ENCODE measurements at regions not wholly inside any gene's neighbourhood (a gene's known extent, or its start where the extent isn't known, plus 50 kb on each side); places are given as distances from the start of the nearest gene placed in this dataset.

GRCh38 chr1:147086129-147086528 is 86.1 kb downstream of the PRKAB2 start:
- no peak overlapping the region for H3K4me3 ChIP-seq (ENCODE audit: low read depth, low read length)
- CTCF ChIA-PET: no interaction called here
- no peak for DNase-seq (ENCODE audit: low read depth, low spot score)
- POLR2A ChIA-PET: no interaction called here
- no peak for TF ChIP-seq CTCF (IDR thresholded peaks at IDR 0.05; ENCODE audit: insufficient read depth, low read length, missing control alignments)

- peak; percentile 37 for DNase-seq (ENCODE audit: low read depth, low spot score)
- ChIA-PET POLR2A (interaction anchor here (0.5 to 1.2 kb wide), 9 partner anchors 12 to 954 kb away, joined by 3 to 6 read pairs (median 3); no protein-coding TSS in a partner anchor), CTCF (interaction anchor here (1.0 kb wide), 1 partner anchor 159 kb away, joined by 3 read pairs; no protein-coding TSS in a partner anchor)
- TF ChIP-seq CTCF (IDR thresholded peaks at IDR 0.05; ENCODE audit: insufficient read depth, low read length, missing control alignments): no peak
- peak overlapping the region; percentile 65 for H3K4me3 ChIP-seq (ENCODE audit: low read depth, low read length)
Observed at GRCh38 chr1:147084273-147085096, 87.8 kb downstream of the PRKAB2 start.

GRCh38 chr1:147083919-147084272 is 88.4 kb downstream of the PRKAB2 start:
- no peak for TF ChIP-seq CTCF (IDR thresholded peaks at IDR 0.05; ENCODE audit: insufficient read depth, low read length, missing control alignments)
- DNase-seq (ENCODE audit: low read depth, low spot score): no peak
- POLR2A ChIA-PET: interaction anchor here (0.7 to 1.2 kb wide), 6 partner anchors 11 to 955 kb away, joined by 3 to 6 read pairs (median 4); no protein-coding TSS in a partner anchor
- CTCF ChIA-PET: no interaction called here
- peak overlapping the region; percentile 65 for H3K4me3 ChIP-seq (ENCODE audit: low read depth, low read length)

- ChIA-PET CTCF (no interaction called here), POLR2A (no interaction called here)
Observed at GRCh38 chr1:147080671-147081394, 91.4 kb downstream of the PRKAB2 start.

GRCh38 chr1:147080006-147080661 is 92.1 kb downstream of the PRKAB2 start:
- no peak for DNase-seq (ENCODE audit: low read depth, low spot score)
- ChIA-PET POLR2A (interaction anchor here (0.7 kb wide), 1 partner anchor 1933 kb away, joined by 3 read pairs; no protein-coding TSS in a partner anchor), CTCF (no interaction called here)
- H3K4me3 ChIP-seq (ENCODE audit: low read depth, low read length): no peak overlapping the region
- no peak for TF ChIP-seq CTCF (IDR thresholded peaks at IDR 0.05; ENCODE audit: insufficient read depth, low read length, missing control alignments)

More at GRCh38 chr1:147080671-147081394, 91.4 kb downstream of the PRKAB2 start:
- DNase-seq (ENCODE audit: low read depth, low spot score): no peak
- TF ChIP-seq CTCF (IDR thresholded peaks at IDR 0.05; ENCODE audit: insufficient read depth, low read length, missing control alignments): no peak
- H3K4me3 ChIP-seq (ENCODE audit: low read depth, low read length): no peak overlapping the region

Data from AG04449 (cell line).